ELR (cell line): ENCODE measurements at regions not wholly inside any gene's neighbourhood (a gene's known extent, or its start where the extent isn't known, plus 50 kb on each side); places are given as distances from the start of the nearest gene placed in this dataset.
A peak's percentile ranks its signal among the peaks of the same experiment; 100 is the strongest.

Experiments
- DNase-seq: peaks from one replicate; pipeline ENCODE4 v3.0.0-alpha.2; 2015; ENCODE audit warnings: low read depth

DNA sequence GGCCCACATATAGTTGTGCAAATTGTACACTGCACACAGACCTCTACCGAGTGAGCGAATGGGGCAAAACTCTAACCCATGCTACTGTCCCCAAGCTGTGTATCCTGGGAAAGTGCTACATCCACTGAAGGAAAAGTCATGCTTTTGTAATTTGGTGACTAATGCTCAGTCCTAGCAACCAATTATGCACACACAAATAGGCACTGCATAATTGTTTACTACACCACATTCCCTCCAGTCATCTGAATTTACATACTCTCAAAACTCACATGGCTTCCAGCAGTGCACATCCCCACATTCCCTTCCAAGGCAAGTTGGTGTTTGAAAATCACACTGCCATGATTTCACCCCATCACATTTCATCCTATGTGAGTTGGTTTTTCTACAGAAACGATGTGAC, 125.9 kb upstream of the OSMR start:
- peak; percentile 90 for DNase-seq

DNA sequence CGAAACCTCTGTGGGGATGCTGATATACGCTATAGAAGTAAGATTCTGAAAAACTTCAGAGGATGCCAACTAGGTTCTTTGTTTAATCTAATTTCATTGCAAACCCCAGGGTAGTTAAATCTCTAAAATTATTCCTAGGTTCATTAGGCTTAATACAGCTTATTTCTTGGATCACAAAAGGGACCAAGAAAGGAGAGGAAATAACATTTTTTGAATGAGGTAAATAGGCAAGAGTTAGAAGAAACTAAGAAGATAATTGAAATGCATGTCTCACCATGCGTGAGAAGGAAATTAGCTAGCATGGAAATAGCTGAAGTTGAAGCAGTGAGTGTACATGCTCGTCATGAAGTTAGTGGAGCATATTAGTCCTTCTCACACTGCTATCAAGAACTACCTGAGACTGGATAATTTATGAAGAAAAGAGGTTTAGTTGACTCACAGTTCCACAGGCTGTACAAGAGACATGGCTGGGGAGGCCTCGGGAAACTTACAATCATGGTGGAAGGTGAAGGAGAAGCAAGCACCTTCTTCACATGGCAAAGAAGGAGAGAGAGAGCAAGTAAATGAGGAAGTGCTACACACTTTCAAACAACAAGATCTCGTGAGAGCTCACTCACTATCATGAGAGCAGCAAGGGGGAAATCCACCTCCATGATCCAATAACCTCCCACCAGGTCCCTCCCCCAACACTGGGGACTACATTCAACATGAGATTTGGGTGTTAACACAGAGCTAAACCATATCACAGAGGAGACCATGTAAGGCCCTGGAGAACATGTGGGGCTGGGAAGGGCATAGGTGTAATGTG, 125.1 kb upstream of the OSMR start:
- DNase-seq, result no peak

DNA sequence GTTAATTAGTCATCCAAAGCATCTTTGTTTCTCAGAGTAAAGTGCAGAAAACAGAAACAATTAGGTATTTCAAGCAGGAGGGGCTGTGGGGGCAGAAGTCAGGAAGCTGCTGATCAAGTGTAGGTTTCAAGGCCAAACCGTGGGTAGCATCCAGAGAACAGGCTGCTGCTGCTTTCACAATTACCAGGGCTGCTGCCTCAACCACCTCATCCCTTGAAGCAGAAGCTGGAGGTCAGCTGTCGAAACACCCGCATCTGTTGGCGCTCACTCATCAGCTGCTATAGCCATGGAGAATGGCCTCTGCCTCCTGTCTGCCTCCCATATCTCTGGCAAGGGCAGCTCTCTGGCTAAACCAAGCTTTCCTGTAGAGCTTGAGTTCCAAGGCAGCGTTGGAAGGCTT, 122.9 kb upstream of the OSMR start:
- no peak for DNase-seq

DNA sequence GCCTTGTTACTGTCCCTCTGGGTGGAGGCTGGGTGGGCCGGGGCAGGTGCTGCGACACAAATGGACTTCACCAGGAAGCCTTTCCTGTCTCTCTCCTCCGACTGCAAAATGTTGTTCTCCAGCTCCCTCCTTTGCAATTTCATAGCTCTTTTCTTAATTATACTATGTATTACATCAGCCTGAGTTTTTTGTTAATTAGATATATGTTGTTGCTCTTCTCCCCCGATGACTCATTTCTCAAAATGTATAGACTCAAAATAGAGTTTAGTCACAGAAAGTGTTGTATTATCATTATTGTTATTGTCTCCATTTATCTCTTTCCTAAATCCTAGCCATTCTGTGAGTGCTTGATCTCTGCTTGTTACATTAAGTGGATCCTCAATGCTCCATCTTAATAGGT, 122.4 kb upstream of the OSMR start:
- DNase-seq, result no peak

DNA sequence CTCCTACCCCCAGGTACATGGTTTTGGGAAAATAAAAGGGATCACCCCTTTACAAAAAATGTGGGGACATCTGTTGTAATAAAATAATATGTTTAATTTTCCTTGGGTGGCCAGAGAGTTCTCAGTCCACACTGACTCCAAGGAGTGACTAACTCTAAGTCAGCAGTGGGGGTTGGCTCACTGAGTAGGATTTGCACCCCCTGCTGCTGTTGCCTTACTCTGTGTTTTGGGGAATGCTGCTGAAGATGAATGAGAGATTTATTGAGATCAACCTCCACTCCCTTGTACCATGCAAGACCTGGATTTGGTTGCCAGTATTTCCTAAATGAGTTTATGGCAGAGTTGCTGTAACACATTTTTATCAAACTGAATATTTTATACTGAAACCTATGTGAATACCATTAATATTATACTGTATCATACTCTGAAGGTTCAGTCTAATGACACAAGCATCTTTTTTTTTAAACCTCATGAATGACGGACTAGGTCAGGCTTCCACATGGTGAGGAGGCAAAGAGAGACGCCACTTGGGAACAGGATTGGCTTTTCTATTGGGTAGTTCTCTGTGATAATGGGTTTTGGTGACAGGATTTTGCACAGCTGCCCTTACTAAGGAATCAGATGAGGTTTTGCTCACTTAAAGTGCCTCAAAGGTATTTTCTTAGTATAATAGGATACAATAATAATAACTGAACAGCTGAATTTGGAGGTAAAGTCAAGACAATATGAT, 121.3 kb upstream of the OSMR start:
- DNase-seq, result peak; percentile 80

DNA sequence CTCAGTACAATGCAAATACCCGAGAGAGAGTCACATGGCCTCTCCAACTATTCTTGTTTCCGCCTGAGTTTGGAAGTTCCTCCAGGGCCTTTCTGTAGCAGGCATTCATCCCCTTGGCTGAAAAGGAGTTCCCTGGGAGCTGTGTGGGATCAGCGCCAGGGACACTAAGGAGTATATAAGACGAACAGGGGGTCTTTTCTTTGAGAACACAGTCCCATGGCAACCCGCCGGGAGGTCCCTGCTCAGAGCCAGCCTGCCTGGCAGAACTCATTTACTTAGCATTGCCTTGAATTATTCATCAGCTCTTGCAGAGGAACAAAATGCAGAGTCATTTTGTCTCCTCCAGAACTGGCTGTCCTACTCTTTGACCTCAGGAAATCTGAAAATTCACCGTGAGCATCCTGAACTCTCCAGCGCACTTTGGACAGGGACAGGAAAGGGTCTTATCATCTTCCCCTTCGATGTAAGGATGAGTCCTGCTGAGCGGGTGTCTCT, 120.4 kb upstream of the OSMR start:
- no peak for DNase-seq

DNA sequence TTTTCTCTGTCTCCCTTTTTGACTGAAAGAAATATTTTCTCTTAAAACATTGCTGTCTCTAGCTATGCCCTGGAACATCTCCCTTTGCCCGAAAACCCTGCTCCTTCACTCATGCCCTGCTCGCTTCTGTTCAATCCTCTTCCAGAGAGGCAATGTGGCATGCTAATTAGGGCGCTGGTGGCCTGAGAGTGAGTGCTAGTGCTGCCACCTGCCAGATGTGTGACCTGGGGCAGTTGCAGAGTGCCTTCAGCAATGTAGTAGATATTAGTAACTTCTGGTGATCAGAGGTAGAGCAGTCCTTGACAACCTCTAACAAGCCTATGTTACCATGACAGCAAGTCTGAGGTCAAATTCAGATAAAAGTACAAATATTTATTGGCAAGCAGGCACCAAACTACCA, 119.5 kb upstream of the OSMR start:
- DNase-seq, result no peak

DNA sequence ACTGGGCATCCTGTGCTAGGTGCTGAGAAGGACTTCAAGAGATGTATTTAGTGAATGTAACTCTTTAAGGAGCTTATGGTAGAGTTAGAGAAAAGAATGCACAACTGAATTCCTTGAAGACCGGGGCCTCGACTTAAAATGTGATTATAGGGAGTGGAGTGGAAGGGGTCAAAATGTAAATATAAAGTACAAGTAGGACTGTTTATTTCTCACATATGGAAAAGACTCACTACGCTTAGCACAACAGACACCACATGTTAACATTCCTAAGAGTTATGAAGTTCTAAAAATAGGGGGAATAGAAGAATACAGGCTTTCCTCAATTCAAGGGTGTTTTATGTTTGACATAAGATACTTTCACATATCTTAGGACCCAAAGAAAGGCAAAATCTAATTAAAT, 117.8 kb upstream of the OSMR start:
- DNase-seq, result no peak

DNA sequence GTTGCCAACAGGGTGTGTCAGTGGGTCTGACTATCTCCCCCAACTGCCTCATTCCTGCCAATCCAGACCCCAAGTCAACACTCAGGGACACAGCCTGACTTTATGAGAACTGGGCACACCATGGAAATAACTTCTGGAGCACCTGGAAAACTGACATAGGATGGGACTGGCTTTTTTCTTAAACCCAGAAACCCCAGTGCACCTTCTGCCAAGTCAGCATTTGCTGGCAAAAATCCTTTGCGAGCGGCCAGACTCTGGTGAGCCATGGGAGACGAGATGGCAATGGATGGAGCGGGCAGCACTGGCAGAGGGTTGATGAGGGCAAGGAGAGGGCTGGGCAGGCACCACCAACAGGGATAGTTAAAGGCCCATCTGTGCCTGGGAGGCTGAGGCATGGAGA, 114.4 kb upstream of the OSMR start:
- DNase-seq, result no peak

DNA sequence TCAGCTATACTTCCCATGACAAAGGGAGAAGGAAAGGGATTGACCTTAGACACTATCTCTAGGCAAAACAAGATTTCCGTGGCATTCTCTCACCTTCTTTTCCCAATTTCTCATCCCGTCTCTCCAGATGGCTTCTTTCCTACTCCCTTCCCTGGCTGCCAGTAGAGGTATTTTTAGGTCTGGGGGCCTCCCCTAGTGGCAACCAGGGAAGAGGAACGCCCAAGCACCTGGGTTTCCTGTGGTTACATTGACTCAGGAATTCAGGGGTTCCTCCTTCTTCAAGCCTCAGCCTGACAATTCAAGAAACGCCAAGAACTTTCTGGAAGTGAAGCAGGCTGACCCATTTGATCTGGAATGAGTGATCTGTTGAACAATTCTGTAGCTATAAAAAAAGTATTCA, 111.5 kb upstream of the OSMR start:
- no peak for DNase-seq

DNA sequence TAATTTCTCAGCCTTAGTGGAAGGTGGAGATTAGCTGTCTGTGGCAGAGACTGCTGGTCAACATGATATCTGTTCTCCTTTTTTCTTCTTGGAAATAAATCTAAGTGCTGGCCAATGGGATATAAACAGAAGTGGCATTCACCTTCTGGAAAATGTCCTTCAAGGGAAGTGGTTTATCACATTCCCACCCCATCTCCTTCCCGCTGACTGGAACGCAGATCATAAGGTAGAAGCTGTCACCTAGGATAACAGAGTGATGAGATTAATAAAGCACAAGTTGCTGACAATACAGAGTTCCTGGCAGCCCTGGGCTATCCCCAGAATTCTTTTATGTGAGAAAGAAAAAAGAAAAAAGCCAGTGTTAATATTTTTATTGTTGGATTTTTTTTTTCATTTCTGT, 109.7 kb upstream of the OSMR start:
- DNase-seq, result no peak

DNA sequence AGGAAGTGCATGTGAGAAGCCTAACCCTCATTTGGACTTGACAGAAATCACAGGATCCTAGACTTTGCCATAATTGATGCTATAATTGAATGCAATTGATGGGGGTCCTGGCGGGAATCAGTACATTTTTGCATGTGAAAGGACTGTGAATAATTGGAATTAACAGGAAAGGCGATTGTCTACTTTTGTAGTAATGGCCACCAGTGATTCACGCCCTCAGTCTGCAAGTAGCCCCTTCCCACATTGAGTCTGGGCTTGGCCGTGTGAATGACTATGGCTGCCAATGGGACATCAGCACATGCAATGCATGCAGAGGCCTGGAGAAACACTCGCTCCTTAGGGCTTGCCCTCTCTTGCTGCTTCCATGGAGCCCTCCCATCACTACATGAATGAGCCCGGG, 107.8 kb upstream of the OSMR start:
- DNase-seq, result no peak

DNA sequence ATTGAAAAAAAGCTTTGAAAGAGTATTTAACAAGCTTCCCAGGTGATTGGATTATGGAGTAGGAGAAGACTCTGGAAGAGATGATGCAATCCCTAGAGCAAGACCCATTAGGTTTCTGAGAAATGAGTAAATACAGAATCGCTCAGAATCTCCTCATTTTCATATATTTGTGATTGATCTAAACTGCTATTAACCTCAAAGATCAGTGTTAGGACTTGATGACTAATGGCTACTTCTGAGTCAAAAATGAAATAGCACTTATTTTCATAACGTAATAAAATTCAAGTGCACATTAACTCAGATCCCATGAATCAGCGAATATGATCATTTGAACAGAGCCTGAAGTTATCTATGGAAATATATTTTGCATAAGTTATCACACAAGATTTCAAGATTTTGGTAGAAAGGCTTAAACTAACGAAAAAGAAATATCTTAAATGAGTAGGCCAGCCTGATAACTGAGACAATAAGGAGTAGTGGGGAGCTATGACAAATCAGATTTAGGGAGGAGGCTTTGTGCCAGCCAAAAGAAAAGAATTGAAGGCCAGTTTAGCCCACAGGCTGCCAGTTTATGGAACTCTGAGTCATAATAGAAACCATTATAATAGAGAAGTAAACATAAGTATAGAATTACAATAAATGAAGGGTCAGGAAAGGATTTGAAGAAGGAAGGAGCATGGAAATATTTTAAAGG, 106.7 kb upstream of the OSMR start:
- peak; percentile 65 for DNase-seq

DNA sequence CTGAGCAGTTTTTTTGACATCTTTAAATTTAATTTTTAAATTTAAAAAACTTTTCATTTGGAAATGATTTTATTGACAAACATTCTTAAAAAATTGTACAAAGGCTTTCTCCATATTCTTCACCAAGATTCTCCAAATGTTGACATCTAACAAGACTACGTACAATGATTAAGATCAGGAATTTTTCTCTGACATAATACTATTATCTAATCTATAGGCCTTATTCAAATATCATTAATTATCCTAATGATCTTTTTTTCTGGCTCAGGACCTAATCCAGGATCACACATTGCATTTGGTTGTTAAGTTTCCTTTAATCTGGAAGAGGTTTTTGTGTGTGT, 106.1 kb upstream of the OSMR start:
- DNase-seq, result no peak

DNA sequence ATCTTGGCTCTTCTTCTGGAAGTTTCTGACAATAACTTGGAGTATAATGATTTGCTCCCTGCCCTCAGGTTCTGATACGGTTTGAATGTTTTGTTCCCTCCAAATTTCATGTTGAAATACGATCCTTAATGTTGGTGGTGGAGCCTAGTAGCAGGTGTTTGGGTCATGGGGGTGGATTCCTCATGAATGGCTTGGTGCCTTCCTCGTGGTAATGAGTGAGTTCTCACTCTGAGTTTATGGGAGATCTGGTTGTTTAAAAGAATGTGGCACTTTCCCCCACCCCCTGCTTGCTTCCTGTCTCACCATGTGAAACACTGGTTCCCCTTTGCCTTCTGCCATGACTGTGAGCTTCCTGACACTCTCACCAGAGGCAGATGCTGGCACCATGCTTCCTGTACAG, 103.0 kb upstream of the OSMR start:
- no peak for DNase-seq

DNA sequence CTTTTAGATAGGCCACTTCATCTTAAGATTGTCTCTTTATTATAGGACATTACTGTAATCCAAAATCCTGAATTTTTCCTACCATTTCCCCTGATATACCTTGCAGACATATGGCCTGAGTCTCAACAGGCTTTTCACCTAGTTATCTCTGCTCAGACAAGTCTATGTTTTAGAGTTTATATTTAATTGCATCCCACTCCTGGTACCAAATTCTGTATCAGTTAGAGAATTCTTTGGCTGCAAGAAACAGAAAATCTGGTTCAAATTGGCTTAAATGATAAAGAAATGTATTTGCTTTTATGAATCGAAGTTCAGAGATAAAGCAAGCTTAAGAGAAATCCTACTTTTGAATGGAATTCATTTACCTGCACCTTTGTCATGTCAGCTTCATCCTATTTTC, 102.2 kb upstream of the OSMR start:
- no peak for DNase-seq

DNA sequence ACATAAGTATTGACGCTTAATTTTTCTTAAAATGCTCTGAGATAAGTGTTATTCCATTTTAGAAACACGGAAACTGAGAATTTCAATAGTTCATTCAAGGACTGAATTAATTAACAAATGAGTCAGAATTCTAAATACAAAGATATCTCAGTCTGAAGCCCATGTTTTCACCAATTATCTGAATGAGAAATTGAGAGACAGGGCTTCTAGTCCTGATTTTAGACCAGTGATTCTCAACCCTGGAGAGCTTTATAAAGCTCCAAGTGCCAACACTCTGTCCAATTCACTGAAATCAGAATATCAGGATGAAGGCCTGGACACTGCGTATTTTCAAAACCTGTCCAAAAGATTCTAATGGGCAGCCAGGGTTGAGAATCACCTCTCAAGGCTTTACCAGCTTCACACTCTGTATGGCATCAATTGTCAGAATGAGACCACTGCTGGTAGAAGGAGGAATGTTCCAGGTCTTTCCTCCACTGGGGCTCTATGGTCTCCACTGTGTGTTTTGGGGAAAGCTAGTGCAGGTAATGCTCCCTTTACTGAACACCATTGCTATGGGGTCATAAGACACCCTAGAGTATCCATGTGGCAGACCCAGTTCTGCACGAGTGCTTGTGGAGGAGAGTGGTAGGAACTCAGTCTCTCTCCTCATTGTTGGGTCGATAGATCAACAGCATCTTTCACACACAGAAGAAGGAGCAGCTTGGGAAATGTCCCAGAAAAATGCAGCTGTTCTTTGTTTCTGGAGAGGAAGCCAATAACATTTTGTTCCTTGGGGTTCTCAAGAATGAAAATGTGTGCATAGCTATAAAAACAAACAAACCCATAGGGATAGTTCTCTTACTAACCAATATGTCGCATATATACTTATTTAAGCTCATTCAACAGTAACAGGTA, 99.7 kb upstream of the OSMR start:
- DNase-seq, result no peak

DNA sequence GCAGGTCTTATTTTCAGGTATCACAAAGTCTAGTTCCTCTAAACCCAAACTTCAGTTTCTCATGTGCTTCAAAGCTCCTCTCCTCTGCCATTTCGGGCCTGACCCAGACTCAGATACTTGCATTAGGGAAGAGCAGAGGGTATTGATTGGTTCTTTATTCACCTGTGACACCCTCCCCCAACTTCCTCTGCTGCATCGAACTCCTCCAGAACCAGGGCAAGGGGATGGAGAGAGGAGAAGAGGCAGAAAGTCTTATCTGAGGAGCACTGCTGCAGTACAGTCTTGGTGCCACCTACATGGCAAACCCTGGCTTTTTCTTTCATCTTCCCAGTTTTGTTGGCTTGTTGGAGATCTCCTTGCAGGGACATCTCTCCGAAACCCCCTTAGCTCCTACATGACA, 96.0 kb upstream of the OSMR start:
- no peak for DNase-seq

DNA sequence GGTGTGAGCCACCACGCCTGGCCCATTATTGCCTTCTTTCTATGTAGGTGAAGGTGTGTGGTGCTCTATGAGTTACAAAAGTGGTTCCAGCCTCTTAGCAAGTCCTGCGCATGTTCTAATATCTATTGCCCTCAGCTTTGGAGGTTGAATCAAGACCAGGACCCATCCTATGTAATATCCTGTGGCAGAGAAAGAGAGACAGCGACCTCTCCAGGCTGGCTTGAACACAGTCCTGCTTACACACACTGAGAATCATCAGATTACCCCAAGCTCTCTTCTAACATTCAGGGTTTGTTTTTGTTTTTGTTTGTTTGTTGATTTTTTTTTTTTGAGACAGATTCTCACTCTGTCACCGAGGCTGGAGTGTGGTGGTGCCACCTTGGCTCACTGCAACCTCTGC, 94.7 kb upstream of the OSMR start:
- DNase-seq, result peak; percentile 7

DNA sequence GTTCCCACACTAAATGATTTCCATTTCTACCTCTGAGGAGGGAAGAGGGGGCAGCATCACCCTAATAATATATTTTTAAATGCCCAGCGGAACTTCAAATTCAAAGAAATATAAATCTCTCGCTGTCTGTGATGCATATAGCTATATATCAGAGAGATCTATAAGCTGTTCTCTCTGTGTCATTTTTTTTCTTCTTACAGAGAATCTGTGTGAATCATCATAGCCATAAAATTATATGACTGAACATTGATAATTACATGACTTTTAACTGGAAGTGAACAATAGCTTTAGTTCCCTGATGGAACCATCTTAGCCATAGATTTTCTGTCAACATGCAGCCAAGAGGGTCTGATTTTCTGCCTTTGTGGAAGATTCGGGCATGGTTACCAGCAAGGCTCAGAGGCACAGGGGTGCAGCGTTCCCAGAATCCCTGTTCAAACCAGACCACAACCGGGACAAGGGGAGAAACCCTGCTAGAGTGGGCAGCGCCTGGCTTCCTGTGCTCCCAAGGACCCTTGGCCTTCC, 93.7 kb upstream of the OSMR start:
- DNase-seq, result peak; percentile 10

DNA sequence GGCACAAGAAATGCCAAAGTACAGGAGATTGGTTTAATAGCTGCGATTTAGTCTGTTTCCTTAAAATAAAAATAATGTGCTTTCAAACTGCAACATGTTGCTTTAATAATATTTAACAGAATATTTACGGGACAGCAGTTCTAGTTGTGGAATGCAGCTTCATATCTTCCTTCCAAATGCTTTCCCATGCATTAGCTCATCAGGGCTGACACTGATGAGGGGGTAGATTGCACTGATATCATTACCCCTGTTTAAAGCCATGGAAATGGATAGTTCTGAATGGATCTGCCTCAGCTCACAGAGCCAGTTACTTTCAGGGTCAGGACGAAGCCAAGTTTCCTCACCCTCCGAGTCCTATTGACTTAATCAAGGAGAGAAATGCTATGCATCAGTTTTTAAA, 93.2 kb upstream of the OSMR start:
- DNase-seq, result no peak

DNA sequence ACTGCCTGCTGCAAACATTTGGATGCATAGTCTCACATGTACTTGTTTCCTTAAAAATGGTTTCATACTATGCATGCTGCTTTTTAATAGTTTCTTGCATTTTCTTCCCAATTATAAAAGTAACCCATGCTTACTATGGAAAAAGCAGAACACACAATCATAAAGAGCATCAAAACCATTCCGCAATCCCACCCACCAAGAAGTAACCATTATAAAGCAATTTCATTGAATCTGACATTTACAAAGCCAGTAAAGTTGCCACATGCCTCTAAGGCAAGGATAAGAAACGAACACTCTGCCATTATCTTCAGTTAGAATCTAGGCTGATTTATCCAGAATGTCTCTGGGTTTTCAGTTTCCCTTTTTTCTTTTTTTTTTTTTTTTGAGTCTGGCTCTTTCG, 92.7 kb upstream of the OSMR start:
- no peak for DNase-seq
